ENCODE measurements at regions not wholly inside any gene's neighbourhood (a gene's known extent, or its start where the extent isn't known, plus 50 kb on each side); places are given as distances from the start of the nearest gene placed in this dataset.
"Not testable (repeated sequence)": the region's sequence is repeated elsewhere in the genome, so short reads cannot be mapped to it uniquely, and the experiment has no call there.

- TF ChIP-seq CTCF, POLR2A (IDR thresholded peaks at IDR 0.05): not testable (repeated sequence)
Measured at GRCh38 chr1:16796179-16796578, 55.9 kb downstream of the RNU1-4 start.

Data from heart left ventricle (tissue), 13 donors.